Testis (tissue), 2 donors: ENCODE measurements at regions not wholly inside any gene's neighbourhood (a gene's known extent, or its start where the extent isn't known, plus 50 kb on each side); places are given as distances from the start of the nearest gene placed in this dataset.

Source experiments
- CTCF ChIP-seq, 3 experiments: fragments of 450-650 bp in 2 of 3; fragments of 200-600 bp in 1 of 3; sonication (generic) in 1 of 3; IDR thresholded peaks; one replicate each; pipeline ENCODE4 v1.5.1; 2016 to 2019; ENCODE audit warnings: antibody characterized with exemption in 3 of 3, mild to moderate bottlenecking in 2 of 3, moderate library complexity in 1 of 3
- POLR2A ChIP-seq: fragments of 450-650 bp; IDR thresholded peaks from one replicate; pipeline ENCODE4 v1.6.1; 2017; ENCODE audit warnings: antibody characterized with exemption, mild to moderate bottlenecking, moderate library complexity

- no peak for TF ChIP-seq CTCF (IDR thresholded peaks at IDR 0.05)
- TF ChIP-seq POLR2A, result no peak
These were observed 548.8 kb upstream of the KCND2 start for GRCh38 chr7:119724041-119724792.
